Liver (tissue), 8 donors: ENCODE measurements at regions not wholly inside any gene's neighbourhood (a gene's known extent, or its start where the extent isn't known, plus 50 kb on each side); places are given as distances from the start of the nearest gene placed in this dataset.

Experiments
- DNase-seq: peaks from one replicate; pipeline ENCODE4 v3.0.0-alpha.2; 2017; ENCODE audit warnings: low spot score
- H3K27ac ChIP-seq, 2 donors: one replicate each; pipeline ENCODE4 v1.7.0; 2013; ENCODE audit warnings: inconsistent platforms in 2 of 2, low read length in 2 of 2, control low read depth in 1 of 2, low read depth in 1 of 2, mild to moderate bottlenecking in 1 of 2
- H3K27me3 ChIP-seq, 4 donors: one replicate each; pipeline versions ENCODE4 v1.6.1 to v1.7.0; 2013; ENCODE audit warnings: low read length in 3 of 4, inconsistent platforms in 1 of 4, mild to moderate bottlenecking in 1 of 4, moderate library complexity in 1 of 4; ENCODE audit not compliant: control insufficient read depth in 4 of 4, insufficient read depth in 4 of 4
- H3K36me3 ChIP-seq, 4 donors: one replicate each; pipeline versions ENCODE4 v1.6.1 to v1.7.0; 2013; ENCODE audit warnings: low read length in 3 of 4, mild to moderate bottlenecking in 3 of 4, low read depth in 1 of 4, moderate library complexity in 1 of 4; ENCODE audit not compliant: control insufficient read depth in 4 of 4, insufficient read depth in 3 of 4
- H3K4me1 ChIP-seq, 4 donors: one replicate each; pipeline versions ENCODE4 v1.6.1 to v1.7.0; 2013; ENCODE audit warnings: low read length in 3 of 4, mild to moderate bottlenecking in 3 of 4, moderate library complexity in 1 of 4; ENCODE audit not compliant: control insufficient read depth in 4 of 4, insufficient read depth in 4 of 4
- H3K4me3 ChIP-seq, 3 donors: one replicate each; pipeline versions ENCODE4 v1.6.1 to v1.7.0; 2013; ENCODE audit warnings: low read length in 3 of 3, control low read depth in 1 of 3, low read depth in 1 of 3, mild to moderate bottlenecking in 1 of 3
- H3K9ac ChIP-seq, 2 donors: one replicate each; pipeline ENCODE4 v1.7.0; 2013; ENCODE audit warnings: low read length in 2 of 2, mild to moderate bottlenecking in 2 of 2, moderate library complexity in 2 of 2, control low read depth in 1 of 2, low read depth in 1 of 2
- H3K9me3 ChIP-seq, 4 donors: one replicate each; pipeline versions ENCODE4 v1.6.1 to v1.7.0; 2013; ENCODE audit warnings: low read length in 3 of 4; ENCODE audit not compliant: control insufficient read depth in 4 of 4
- ATF3 ChIP-seq: IDR thresholded peaks from 2 replicates; pipeline ENCODE4 v1.6.1; 2016; ENCODE audit warnings: antibody characterized with exemption
- CTCF ChIP-seq: fragments of 150-350 bp; IDR thresholded peaks from 2 replicates; pipeline ENCODE4 v1.5.1; 2017; ENCODE audit warnings: improper control_type of control experiment, low read depth, low read length; ENCODE audit not compliant: missing input control
- EGR1 ChIP-seq, 2 donors: IDR thresholded peaks; 2 replicates each; pipeline ENCODE4 v1.6.1; 2016 to 2018; ENCODE audit warnings: antibody characterized with exemption in 2 of 2, low read depth in 2 of 2
- FOXA1 ChIP-seq: IDR thresholded peaks from 2 replicates; pipeline ENCODE4 v1.6.1; 2016; ENCODE audit warnings: antibody characterized with exemption
- FOXA2 ChIP-seq: IDR thresholded peaks from 2 replicates; pipeline ENCODE4 v1.6.1; 2016; ENCODE audit warnings: antibody characterized with exemption
- GABPA ChIP-seq, 2 donors: IDR thresholded peaks in 1 of 2; conservative IDR thresholded peaks in 1 of 2; 2 replicates each; pipeline ENCODE4 v1.6.1; 2016; ENCODE audit warnings: antibody characterized with exemption in 2 of 2, mild to moderate bottlenecking in 1 of 2, moderate library complexity in 1 of 2
- HNF4A ChIP-seq, 2 donors: conservative IDR thresholded peaks; 2 replicates each; pipeline ENCODE4 v1.6.1; 2016; ENCODE audit warnings: antibody characterized with exemption in 2 of 2, mild to moderate bottlenecking in 2 of 2
- HNF4G ChIP-seq: IDR thresholded peaks from 2 replicates; pipeline ENCODE4 v1.6.1; 2016; ENCODE audit warnings: antibody characterized with exemption
- JUND ChIP-seq, 2 donors: IDR thresholded peaks; 2 replicates each; pipeline ENCODE4 v1.6.1; 2016; ENCODE audit warnings: antibody characterized with exemption in 2 of 2
- MAX ChIP-seq: IDR thresholded peaks from 2 replicates; pipeline ENCODE4 v1.6.1; 2016; ENCODE audit warnings: antibody characterized with exemption
- NR2F2 ChIP-seq: IDR thresholded peaks from 2 replicates; pipeline ENCODE4 v1.6.1; 2016; ENCODE audit warnings: antibody characterized with exemption
- RAD21 ChIP-seq, 2 donors: IDR thresholded peaks; 2 replicates each; pipeline ENCODE4 v1.6.1; 2016; ENCODE audit warnings: antibody characterized with exemption in 2 of 2, mild to moderate bottlenecking in 2 of 2
- REST ChIP-seq: IDR thresholded peaks from 2 replicates; pipeline ENCODE4 v1.6.1; 2016; ENCODE audit warnings: antibody characterized with exemption, mild to moderate bottlenecking
- RXRA ChIP-seq, 2 donors: IDR thresholded peaks; 2 replicates each; pipeline ENCODE4 v1.6.1; 2017 to 2018; ENCODE audit warnings: antibody characterized with exemption in 2 of 2, mild to moderate bottlenecking in 1 of 2
- SP1 ChIP-seq: IDR thresholded peaks from 2 replicates; pipeline ENCODE4 v1.6.1; 2018; ENCODE audit warnings: antibody characterized with exemption, mild to moderate bottlenecking
- TAF1 ChIP-seq: conservative IDR thresholded peaks from 2 replicates; pipeline ENCODE4 v1.6.1; 2016; ENCODE audit warnings: antibody characterized with exemption, mild to moderate bottlenecking
- YY1 ChIP-seq: IDR thresholded peaks from 2 replicates; pipeline ENCODE4 v1.6.1; 2016; ENCODE audit warnings: antibody characterized with exemption, mild to moderate bottlenecking
- ZBTB33 ChIP-seq: IDR thresholded peaks from 2 replicates; pipeline ENCODE4 v1.6.1; 2016; ENCODE audit warnings: antibody characterized with exemption
- WGBS: extraction: QIAGEN DNeasy Blood & Tissue Kit; methylation state at CpG from one replicate; pipeline ENCODE4 v1.1.7; 2013; 5-methylcytosine and 5-hydroxymethylcytosine counted together
- donor health status: healthy.
- donor health status: healthy.
- donor health status: healthy.
- donor health status: healthy.
- donor health status: healthy.

DNA sequence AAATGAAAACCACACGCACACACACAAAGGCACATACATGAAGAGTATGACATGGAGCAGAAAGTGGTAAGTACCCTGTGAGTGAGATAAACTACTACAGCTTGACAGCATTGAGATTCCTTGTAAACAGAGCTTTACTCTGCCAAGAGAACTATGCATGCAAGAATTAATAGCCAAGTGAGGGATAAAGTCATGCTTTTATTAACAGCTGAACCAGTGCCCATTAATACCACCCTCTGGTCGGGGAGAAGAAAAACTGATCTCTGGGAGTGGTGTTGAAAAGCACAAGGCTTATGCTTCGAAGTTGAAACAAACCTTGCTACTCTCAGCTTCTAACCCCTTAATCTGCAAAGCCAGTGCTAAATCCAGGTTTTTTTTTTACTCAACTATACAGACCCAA, 95.9 kb upstream of the C1QTNF7 start (continued):
- TF ChIP-seq ZBTB33, result no peak
- no peak for TF ChIP-seq ATF3
- no peak for TF ChIP-seq HNF4A (conservative IDR thresholded peaks at IDR 0.05)
- TF ChIP-seq SP1, result no peak
- TF ChIP-seq FOXA2, result no peak
- TF ChIP-seq YY1, result no peak
- no peak for TF ChIP-seq NR2F2
- TF ChIP-seq JUND (IDR thresholded peaks at IDR 0.05), result no peak

- H3K9ac ChIP-seq, result no peak overlapping the region
- no peaks in the 10 kb centered on the region for H3K4me1 ChIP-seq
- H3K27ac ChIP-seq, result no peak overlapping the region
- no peak overlapping the region for H3K4me3 ChIP-seq
- no peaks in the 10 kb centered on the region for H3K36me3 ChIP-seq
- no peaks in the 10 kb centered on the region for H3K9me3 ChIP-seq
- TF ChIP-seq ATF3, result no peak
- no peak for TF ChIP-seq NR2F2
- no peak for TF ChIP-seq FOXA1
- TF ChIP-seq RAD21 (IDR thresholded peaks at IDR 0.05), result no peak
- TF ChIP-seq MAX, result no peak
- no peak for TF ChIP-seq GABPA (IDR thresholded peaks at IDR 0.05 in 1 of 2, conservative IDR thresholded peaks at IDR 0.05 in 1 of 2)
- TF ChIP-seq EGR1 (IDR thresholded peaks at IDR 0.05; ENCODE audit: low read depth in 2 of 2), result no peak
- no peak for TF ChIP-seq JUND (IDR thresholded peaks at IDR 0.05)
- no peak for TF ChIP-seq SP1
- no peak for TF ChIP-seq REST
- TF ChIP-seq RXRA (IDR thresholded peaks at IDR 0.05), result no peak
- no peak for TF ChIP-seq HNF4G
- no peak for TF ChIP-seq TAF1
- TF ChIP-seq CTCF, result no peak
- TF ChIP-seq YY1, result no peak
- TF ChIP-seq FOXA2, result no peak
- no peak for TF ChIP-seq ZBTB33
- no peak for TF ChIP-seq HNF4A (conservative IDR thresholded peaks at IDR 0.05)
- WGBS, result 89% methylated on average over 4 of the region's 4 CpGs
- H3K27me3 ChIP-seq, result no peaks in the 10 kb centered on the region
- no peak for DNase-seq
Observed at GRCh38 chr4:15332377-15332776, 95.5 kb upstream of the C1QTNF7 start.
